GM23248 (cell line): ENCODE measurements at regions not wholly inside any gene's neighbourhood (a gene's known extent, or its start where the extent isn't known, plus 50 kb on each side); places are given as distances from the start of the nearest gene placed in this dataset.

ENCODE experiments used
- DNase-seq: peaks from one replicate; pipeline ENCODE4 v3.0.0-alpha.2; 2015
- H2AFZ ChIP-seq: fragments of 200-600 bp; sonication (generic); 2 replicates; pipeline ENCODE4 v1.6.1; 2016; ENCODE audit warnings: antibody characterized with exemption
- H3F3A ChIP-seq: fragments of 200-600 bp; sonication (generic); 2 replicates; pipeline ENCODE4 v1.6.1; 2016; ENCODE audit warnings: mild to moderate bottlenecking, antibody characterized with exemption, mixed run types; ENCODE audit not compliant: insufficient read depth
- H3K27ac ChIP-seq: fragments of 200-600 bp; sonication (generic); 2 replicates; pipeline ENCODE4 v1.5.1; 2016; ENCODE audit warnings: mild to moderate bottlenecking
- H3K27me3 ChIP-seq: fragments of 200-600 bp; sonication (generic); replicated peaks from 2 replicates; pipeline ENCODE4 v1.6.1; 2016; ENCODE audit warnings: mild to moderate bottlenecking; ENCODE audit not compliant: insufficient read depth
- H3K36me3 ChIP-seq: fragments of 200-600 bp; sonication (generic); 2 replicates; pipeline ENCODE4 v1.6.1; 2016; ENCODE audit warnings: low read depth, mild to moderate bottlenecking
- H3K4me1 ChIP-seq: fragments of 200-600 bp; sonication (generic); 2 replicates; pipeline ENCODE4 v1.6.1; 2016; ENCODE audit warnings: mild to moderate bottlenecking; ENCODE audit not compliant: insufficient read depth
- H3K4me2 ChIP-seq: fragments of 200-600 bp; sonication (generic); one replicate; pipeline ENCODE4 v1.6.1; 2016; ENCODE audit warnings: mild to moderate bottlenecking; ENCODE audit not compliant: unreplicated experiment
- H3K4me3 ChIP-seq: fragments of 200-600 bp; sonication (generic); 2 replicates; pipeline ENCODE4 v1.5.1; 2016; ENCODE audit warnings: mild to moderate bottlenecking
- H3K79me2 ChIP-seq: fragments of 200-600 bp; sonication (generic); 2 replicates; pipeline ENCODE4 v1.6.1; 2016; ENCODE audit warnings: mild to moderate bottlenecking; ENCODE audit not compliant: insufficient read depth
- H3K9ac ChIP-seq: fragments of 200-600 bp; sonication (generic); 2 replicates; pipeline ENCODE4 v1.6.1; 2016; ENCODE audit warnings: mild to moderate bottlenecking
- H3K9me2 ChIP-seq: fragments of 200-600 bp; sonication (generic); 2 replicates; pipeline ENCODE4 v1.6.1; 2016; ENCODE audit warnings: mixed run types, mild to moderate bottlenecking, moderate library complexity; ENCODE audit not compliant: insufficient read depth
- H3K9me3 ChIP-seq: fragments of 200-600 bp; sonication (generic); one replicate; pipeline ENCODE4 v1.6.1; 2017; ENCODE audit warnings: low read depth
- H4K20me1 ChIP-seq: fragments of 200-600 bp; sonication (generic); 2 replicates; pipeline ENCODE4 v1.6.0; 2016; ENCODE audit not compliant: insufficient read depth
- EZH2 ChIP-seq: fragments of 200-600 bp; sonication (generic); IDR thresholded peaks from 2 replicates; pipeline ENCODE4 v1.6.1; 2018; ENCODE audit warnings: antibody characterized with exemption, mild to moderate bottlenecking; ENCODE audit not compliant: insufficient read depth, poor library complexity, severe bottlenecking
- EZH2phosphoT487 ChIP-seq: fragments of 200-600 bp; sonication (generic); IDR thresholded peaks from 2 replicates; pipeline ENCODE4 v1.6.1; 2018; ENCODE audit warnings: antibody characterized with exemption, moderate library complexity, mild to moderate bottlenecking, low read depth; ENCODE audit not compliant: insufficient read depth
- WGBS, 2 experiments: methylation state at CpG; one replicate each; pipeline ENCODE4 v1.1.6; 2015 to 2017; ENCODE audit warnings: low lambda C conversion rate in 2 of 2, low coverage in 1 of 2; ENCODE audit errors: missing lambda C conversion rate in 2 of 2; 5-methylcytosine and 5-hydroxymethylcytosine counted together
- in situ Hi-C: fragments of 300-500 bp; cut with MboI; formaldehyde crosslinking; loops from 2 replicates; pipeline ENCODE4 v1.15.0; 2020

DNA sequence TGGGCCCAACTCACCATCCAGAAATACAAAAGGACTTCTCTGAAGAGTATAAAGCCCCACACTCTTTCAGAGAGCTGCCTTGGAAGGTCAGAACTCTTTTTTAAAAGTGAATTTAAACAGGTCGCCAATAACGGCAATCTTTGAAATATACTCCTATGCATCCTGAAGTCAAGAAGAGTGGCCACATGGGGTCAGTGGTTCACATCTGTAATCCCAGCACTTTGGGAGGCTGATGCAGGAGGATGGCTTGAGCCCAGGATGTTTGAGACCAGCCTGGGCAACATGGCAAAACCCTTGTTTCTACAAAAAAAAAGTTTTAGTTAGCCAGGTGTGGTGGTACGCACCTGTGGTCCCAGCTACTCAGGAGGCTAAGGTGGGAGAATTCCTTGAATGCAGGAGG, 68.1 kb upstream of the FZD7 start:
- Histone ChIP-seq H3K4me3 (no peak overlapping the region), H3K79me2 (no peaks in the 10 kb centered on the region), H4K20me1 (no peaks in the 10 kb centered on the region), H3K36me3 (no peaks in the 10 kb centered on the region), H3K4me1 (no peaks in the 10 kb centered on the region), H3K27ac (no peak overlapping the region), H3K27me3 (peaks cover 3% of the 10 kb centered on the region; the same call in 1 of the 2 replicates), H3K9me2 (no peaks in the 10 kb centered on the region), H3K4me2 (no peak overlapping the region), H2AFZ (no peak overlapping the region), H3K9ac (no peak overlapping the region), H3F3A (no peaks in the 10 kb centered on the region), H3K9me3 (no peaks in the 10 kb centered on the region)
- no peak for DNase-seq
- in situ Hi-C loops = no loop called here
- WGBS, 2 experiments = 87 to 97% methylated on average over 3 of the region's 3 CpGs
- TF ChIP-seq EZH2 (no peak), EZH2phosphoT487 (no peak)

DNA sequence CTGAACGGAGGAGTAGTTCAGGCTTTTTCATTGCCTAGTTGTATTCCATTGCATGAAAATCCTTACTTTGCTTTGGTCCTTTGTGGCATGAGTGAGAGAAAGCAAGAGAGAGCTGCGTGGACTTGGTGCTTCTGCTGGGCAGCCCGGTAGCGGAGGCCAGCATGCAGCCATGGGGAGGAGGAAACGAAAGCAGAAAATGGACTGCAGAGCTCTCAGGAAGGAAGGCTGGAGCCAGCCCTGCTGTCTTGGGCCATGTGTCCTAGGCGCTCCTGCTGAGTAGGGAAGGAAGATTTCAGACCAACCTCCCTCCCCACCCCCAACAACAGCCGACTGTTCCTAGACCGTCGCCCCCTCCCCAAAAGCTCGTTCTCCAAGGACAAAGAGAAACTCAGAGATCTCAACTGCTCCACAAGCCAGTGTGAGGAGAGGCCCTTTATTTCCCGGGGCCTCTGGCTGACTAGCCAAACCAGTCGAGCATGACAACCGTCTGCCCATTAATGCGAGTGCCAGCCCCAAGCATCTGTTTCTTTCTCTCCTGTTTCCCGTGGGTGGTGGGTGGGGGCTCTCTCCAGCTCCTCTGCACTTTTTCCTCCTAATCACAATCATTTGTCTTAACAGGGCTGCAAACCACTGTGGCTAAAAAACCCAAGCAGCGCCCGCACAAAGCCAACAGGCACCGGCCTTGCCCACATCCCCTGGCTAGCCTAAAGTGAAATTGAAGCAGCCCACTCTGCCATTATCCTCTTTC, 66.8 kb upstream of the FZD7 start:
- H3K27ac ChIP-seq = no peak overlapping the region
- no peak overlapping the region for H3K9ac ChIP-seq
- TF ChIP-seq EZH2phosphoT487 (no peak), EZH2 (no peak)
- H3F3A ChIP-seq = no peaks in the 10 kb centered on the region
- H3K27me3 ChIP-seq = no peaks in the 10 kb centered on the region
- H3K4me3 ChIP-seq = no peak overlapping the region
- WGBS, 2 experiments = 62 to 65% methylated on average over 16 to 18 of the region's 18 CpGs
- H2AFZ ChIP-seq = no peak overlapping the region
- H3K36me3 ChIP-seq = no peaks in the 10 kb centered on the region
- no peak for DNase-seq
- H3K4me1 ChIP-seq = peaks cover 8% of the 10 kb centered on the region
- H4K20me1 ChIP-seq = no peaks in the 10 kb centered on the region
- H3K9me2 ChIP-seq = no peaks in the 10 kb centered on the region
- in situ Hi-C loops = no loop called here
- no peak overlapping the region for H3K4me2 ChIP-seq
- H3K79me2 ChIP-seq = no peaks in the 10 kb centered on the region
- H3K9me3 ChIP-seq = no peaks in the 10 kb centered on the region

DNA sequence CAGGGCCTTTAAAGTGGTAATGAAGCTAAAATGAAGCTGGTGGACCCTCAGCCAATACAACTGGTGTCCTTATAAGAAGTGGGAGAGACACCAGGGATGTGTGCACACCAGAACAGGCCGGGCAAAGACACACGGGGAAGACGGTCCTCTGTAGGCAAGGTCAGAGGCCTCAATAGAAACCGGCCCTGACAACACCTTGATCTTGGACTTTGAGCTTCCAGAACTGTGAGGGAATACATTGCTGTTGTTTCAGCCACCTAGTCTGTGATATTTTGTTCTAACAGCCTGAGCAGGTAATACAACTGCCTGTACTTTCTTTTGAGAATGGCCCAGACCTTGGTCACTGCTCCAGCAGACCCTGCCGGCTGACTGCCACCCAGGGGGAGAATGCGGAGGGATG, 65.6 kb upstream of the FZD7 start:
- DNase-seq = no peak
- no peak overlapping the region for H2AFZ ChIP-seq
- no peak overlapping the region for H3K9ac ChIP-seq
- no peaks in the 10 kb centered on the region for H4K20me1 ChIP-seq
- no peaks in the 10 kb centered on the region for H3K36me3 ChIP-seq
- H3K27me3 ChIP-seq = no peaks in the 10 kb centered on the region
- H3K4me1 ChIP-seq = peaks cover 11% of the 10 kb centered on the region
- no peak for TF ChIP-seq EZH2
- TF ChIP-seq EZH2phosphoT487 = no peak
- no peaks in the 10 kb centered on the region for H3K79me2 ChIP-seq
- WGBS, 2 experiments = 94 to 96% methylated on average over 5 to 6 of the region's 6 CpGs
- in situ Hi-C loops = no loop called here
- H3K4me2 ChIP-seq = no peak overlapping the region
- no peak overlapping the region for H3K27ac ChIP-seq
- H3K4me3 ChIP-seq = no peak overlapping the region
- H3K9me3 ChIP-seq = no peaks in the 10 kb centered on the region
- no peaks in the 10 kb centered on the region for H3K9me2 ChIP-seq
- H3F3A ChIP-seq = no peaks in the 10 kb centered on the region

DNA sequence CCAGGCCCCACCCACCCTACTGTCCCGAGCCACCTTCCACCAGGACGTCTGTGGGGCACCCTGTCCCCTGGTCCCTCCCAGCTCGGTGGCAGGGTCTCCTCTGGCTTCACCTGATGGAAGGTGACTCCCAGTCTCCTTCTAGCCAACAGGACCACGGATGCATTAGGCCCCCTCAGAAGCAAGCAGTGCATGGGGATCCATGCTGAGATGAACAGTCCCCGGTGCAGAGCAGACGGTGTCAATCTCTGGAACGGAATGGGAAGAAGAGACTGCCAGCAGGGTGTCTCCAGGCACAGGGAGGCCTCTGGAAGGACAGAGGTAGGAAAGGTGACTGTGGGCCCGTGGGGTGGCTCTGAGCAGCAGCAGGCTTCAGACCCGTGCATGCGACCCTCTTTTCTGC, 65.2 kb upstream of the FZD7 start:
- WGBS, 2 experiments = 81 to 82% methylated on average over 9 to 10 of the region's 10 CpGs
- H3K4me2 ChIP-seq = no peak overlapping the region
- no peak overlapping the region for H3K9ac ChIP-seq
- no peaks in the 10 kb centered on the region for H3K9me2 ChIP-seq
- H3K9me3 ChIP-seq = no peaks in the 10 kb centered on the region
- in situ Hi-C loops = no loop called here
- no peaks in the 10 kb centered on the region for H3K79me2 ChIP-seq
- no peak for TF ChIP-seq EZH2
- TF ChIP-seq EZH2phosphoT487 = no peak
- no peak overlapping the region for H3K27ac ChIP-seq
- H4K20me1 ChIP-seq = no peaks in the 10 kb centered on the region
- no peak overlapping the region for H3K4me3 ChIP-seq
- no peaks in the 10 kb centered on the region for H3K36me3 ChIP-seq
- no peaks in the 10 kb centered on the region for H3K27me3 ChIP-seq
- H2AFZ ChIP-seq = no peak overlapping the region
- H3F3A ChIP-seq = no peaks in the 10 kb centered on the region
- peaks cover 11% of the 10 kb centered on the region for H3K4me1 ChIP-seq
- no peak for DNase-seq
